A673 (cell line): ENCODE measurements at regions not wholly inside any gene's neighbourhood (a gene's known extent, or its start where the extent isn't known, plus 50 kb on each side); places are given as distances from the start of the nearest gene placed in this dataset.
"Not testable (repeated sequence)": the region's sequence is repeated elsewhere in the genome, so short reads cannot be mapped to it uniquely, and the experiment has no call there.

Source experiments
- BruUV-seq: library from RNA; stranded (reverse); fragments of 400-500 nt; replicated peaks from 2 replicates; lab custom pipeline; 2021; lab: Mats Ljungman, UMichigan
- CTCF ChIA-PET: fragments of 300-600 bp; sonication (Branson Sonifier 250); formaldehyde crosslinking; loops from one replicate; lab custom pipeline; 2022; ENCODE audit warnings: antibody characterized with exemption; lab: Charles Lee
- POLR2A ChIA-PET: fragments of 300-600 bp; sonication (Branson Sonifier 250); formaldehyde crosslinking; loops from one replicate; lab custom pipeline; 2022; ENCODE audit warnings: antibody characterized with exemption; ENCODE audit not compliant: low non-redundant PET; lab: Charles Lee
- DNase-seq: peaks from one replicate; pipeline ENCODE4 v3.0.0-alpha.2; 2015; ENCODE audit warnings: low spot score
- H3K27ac ChIP-seq: fragments of 200-600 bp; sonication (generic); 2 replicates; pipeline ENCODE4 v1.5.1; 2016; ENCODE audit warnings: mixed run types, low read depth, mild to moderate bottlenecking, mixed read lengths, antibody characterized with exemption, low read length; ENCODE audit not compliant: poor library complexity, severe bottlenecking
- H3K27me3 ChIP-seq: fragments of 200-600 bp; sonication (generic); replicated peaks from 2 replicates; pipeline ENCODE4 v1.6.1; 2017; ENCODE audit warnings: mixed run types, low read depth, mild to moderate bottlenecking, mixed read lengths, antibody characterized with exemption, low read length; ENCODE audit not compliant: insufficient read depth, poor library complexity
- H3K36me3 ChIP-seq: fragments of 200-600 bp; sonication (generic); 2 replicates; pipeline ENCODE4 v1.6.1; 2016; ENCODE audit warnings: mixed run types, mild to moderate bottlenecking, mixed read lengths, antibody characterized with exemption, low read length; ENCODE audit not compliant: insufficient read depth, poor library complexity, severe bottlenecking
- H3K4me1 ChIP-seq: fragments of 200-600 bp; sonication (generic); 2 replicates; pipeline ENCODE4 v1.6.1; 2017; ENCODE audit warnings: mixed run types, mild to moderate bottlenecking, mixed read lengths, antibody characterized with exemption, low read length; ENCODE audit not compliant: insufficient read depth, poor library complexity, severe bottlenecking
- H3K4me3 ChIP-seq: fragments of 200-600 bp; sonication (generic); 2 replicates; pipeline ENCODE4 v1.5.1; 2016; ENCODE audit warnings: low read depth, mixed run types, mild to moderate bottlenecking, mixed read lengths, low read length; ENCODE audit not compliant: poor library complexity, severe bottlenecking
- H3K9me3 ChIP-seq: fragments of 200-600 bp; sonication (generic); 2 replicates; pipeline ENCODE4 v1.6.1; 2016; ENCODE audit warnings: mixed run types, low read depth, mild to moderate bottlenecking, mixed read lengths, antibody characterized with exemption, low read length; ENCODE audit not compliant: poor library complexity, severe bottlenecking
- EZH2 ChIP-seq: fragments of 200-600 bp; sonication (generic); IDR thresholded peaks from 2 replicates; pipeline ENCODE4 v1.6.1; 2017; ENCODE audit warnings: borderline replicate concordance, low read depth, mild to moderate bottlenecking, mixed read lengths, antibody characterized with exemption, low read length; ENCODE audit not compliant: poor library complexity, severe bottlenecking
- intact Hi-C: fragments of 100-400 bp; cut with micrococcal nuclease; formaldehyde crosslinking; loops from one replicate; pipeline ENCODE4 v1.10.0; 2022; ENCODE audit not compliant: unreplicated experiment
- TF ChIP-seq, protein P1 (sequence below): fragments of 300-800, 200-600 bp; sonication (generic); conservative IDR thresholded peaks from 2 replicates; pipeline ENCODE4 v1.5.1; 2017; ENCODE audit warnings: low read depth, mild to moderate bottlenecking, antibody characterized with exemption, low read length, moderate library complexity, mixed read lengths

DNA sequence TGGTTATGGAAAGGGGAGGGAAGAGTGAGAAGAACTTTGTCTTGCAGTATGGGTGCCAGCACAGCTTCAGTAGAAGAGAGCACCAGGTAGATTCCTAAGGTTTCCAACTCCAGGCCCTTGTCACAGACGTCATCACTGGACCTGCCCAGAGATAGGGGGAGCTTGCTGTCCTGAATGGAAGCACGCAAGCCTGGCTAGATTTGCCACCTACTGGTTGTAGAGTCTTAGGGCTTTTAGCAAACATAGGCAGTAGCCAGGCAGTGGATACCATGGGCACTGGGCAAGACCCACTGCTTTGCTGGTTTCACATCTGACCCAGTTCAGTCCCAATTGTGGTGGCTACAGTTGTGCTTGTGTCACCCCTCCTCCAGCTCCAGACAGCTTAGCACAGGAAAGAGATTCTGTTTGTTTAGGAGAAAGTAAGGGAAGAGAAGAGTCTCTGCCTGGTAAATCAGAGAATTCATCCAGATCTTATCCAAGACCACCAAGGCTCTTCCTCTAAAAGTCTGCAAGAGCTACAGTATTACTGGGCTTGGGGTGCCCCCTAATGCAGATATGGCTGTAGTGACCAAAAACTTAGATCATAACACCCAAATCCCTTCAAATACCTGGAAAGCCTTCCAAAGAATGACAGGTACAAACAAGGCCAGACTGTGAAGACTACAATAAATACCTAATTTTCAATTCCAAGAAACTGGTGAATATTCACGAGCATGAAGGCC is 158.9 kb downstream of the HINT1 start:
- POLR2A ChIA-PET: no interaction called here
- Histone ChIP-seq H3K36me3 (no peaks in the 10 kb centered on the region), H3K9me3 (no peaks in the 10 kb centered on the region), H3K27ac (no peak overlapping the region), H3K4me1 (no peaks in the 10 kb centered on the region), H3K27me3 (peaks cover 63% of the 10 kb centered on the region), H3K4me3 (no peak overlapping the region)
- CTCF ChIA-PET: interaction anchor here (1.0 to 1.9 kb wide), 2 partner anchors 135 to 807 kb away, joined by 3 to 7 read pairs; no protein-coding TSS in a partner anchor
- TF ChIP-seq, protein P1, sequence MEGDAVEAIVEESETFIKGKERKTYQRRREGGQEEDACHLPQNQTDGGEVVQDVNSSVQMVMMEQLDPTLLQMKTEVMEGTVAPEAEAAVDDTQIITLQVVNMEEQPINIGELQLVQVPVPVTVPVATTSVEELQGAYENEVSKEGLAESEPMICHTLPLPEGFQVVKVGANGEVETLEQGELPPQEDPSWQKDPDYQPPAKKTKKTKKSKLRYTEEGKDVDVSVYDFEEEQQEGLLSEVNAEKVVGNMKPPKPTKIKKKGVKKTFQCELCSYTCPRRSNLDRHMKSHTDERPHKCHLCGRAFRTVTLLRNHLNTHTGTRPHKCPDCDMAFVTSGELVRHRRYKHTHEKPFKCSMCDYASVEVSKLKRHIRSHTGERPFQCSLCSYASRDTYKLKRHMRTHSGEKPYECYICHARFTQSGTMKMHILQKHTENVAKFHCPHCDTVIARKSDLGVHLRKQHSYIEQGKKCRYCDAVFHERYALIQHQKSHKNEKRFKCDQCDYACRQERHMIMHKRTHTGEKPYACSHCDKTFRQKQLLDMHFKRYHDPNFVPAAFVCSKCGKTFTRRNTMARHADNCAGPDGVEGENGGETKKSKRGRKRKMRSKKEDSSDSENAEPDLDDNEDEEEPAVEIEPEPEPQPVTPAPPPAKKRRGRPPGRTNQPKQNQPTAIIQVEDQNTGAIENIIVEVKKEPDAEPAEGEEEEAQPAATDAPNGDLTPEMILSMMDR: peak; percentile 43
- TF ChIP-seq EZH2: no peak
- no TSS peak for BruUV-seq
- intact Hi-C loops: loop anchor here (2.0 to 10.0 kb wide), 3 partner anchors 135 to 1231 kb away; no protein-coding TSS in a partner anchor
- DNase-seq: peak; percentile 45

DNA sequence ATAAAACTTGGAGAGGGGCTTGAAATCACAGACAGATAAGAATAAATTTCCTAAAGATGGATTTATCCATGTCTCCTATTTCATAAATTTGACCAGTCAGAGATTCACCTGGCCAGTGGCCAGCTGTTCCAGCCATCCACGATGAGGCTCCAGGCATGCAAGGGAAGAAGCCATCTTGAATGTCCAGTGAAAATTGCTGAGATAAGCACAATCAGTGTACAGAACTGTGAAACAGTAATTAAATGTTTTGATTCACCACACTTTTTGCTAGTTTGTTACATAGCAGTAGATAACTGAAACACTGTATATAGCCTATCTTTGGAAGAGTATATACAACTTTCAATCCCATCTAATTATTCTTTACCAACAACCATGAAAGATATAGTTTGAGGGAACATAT is 163.5 kb downstream of the HINT1 start:
- BruUV-seq: no TSS peak
- Histone ChIP-seq H3K4me1 (no peaks in the 10 kb centered on the region), H3K27me3 (peaks cover 16% of the 10 kb centered on the region), H3K4me3 (no peak overlapping the region), H3K27ac (no peak overlapping the region), H3K36me3 (no peaks in the 10 kb centered on the region), H3K9me3 (no peaks in the 10 kb centered on the region)
- ChIA-PET POLR2A (no interaction called here), CTCF (no interaction called here)
- intact Hi-C loops: loop anchor here (10.0 kb wide), 1 partner anchor 1227 kb away; no protein-coding TSS in a partner anchor
- TF ChIP-seq, protein P1: no peak
- TF ChIP-seq EZH2: no peak
- DNase-seq: no peak

DNA sequence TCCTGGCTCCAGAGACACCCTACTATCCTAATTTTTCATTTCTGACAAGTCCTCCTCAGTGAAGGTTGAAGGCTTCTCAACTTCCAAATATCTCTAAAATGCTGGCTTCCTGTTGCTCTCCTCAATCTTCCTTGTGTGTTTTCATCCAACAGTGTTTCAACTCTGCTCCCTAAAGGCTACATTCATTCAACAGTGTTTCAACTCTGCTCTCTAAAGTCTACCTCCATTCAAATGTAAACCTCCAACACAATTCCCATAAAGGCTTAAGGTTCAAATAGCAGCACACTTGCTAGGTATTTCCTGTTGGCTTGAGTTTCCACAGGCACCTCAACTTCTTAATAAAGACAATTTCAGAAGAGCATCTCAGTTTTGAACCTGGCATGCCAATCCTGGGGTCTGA is 164.8 kb downstream of the HINT1 start:
- TF ChIP-seq, protein P1: no peak
- TF ChIP-seq EZH2: no peak
- H3K27me3 ChIP-seq: peaks cover 7% of the 10 kb centered on the region
- ChIA-PET POLR2A (no interaction called here), CTCF (no interaction called here)
- intact Hi-C loops: loop anchor here (10.0 kb wide), 1 partner anchor 1225 kb away; no protein-coding TSS in a partner anchor
- H3K36me3 ChIP-seq: no peaks in the 10 kb centered on the region
- no peak overlapping the region for H3K4me3 ChIP-seq
- H3K9me3 ChIP-seq: no peaks in the 10 kb centered on the region
- H3K27ac ChIP-seq: no peak overlapping the region
- H3K4me1 ChIP-seq: no peaks in the 10 kb centered on the region
- BruUV-seq: no TSS peak
- no peak for DNase-seq

DNA sequence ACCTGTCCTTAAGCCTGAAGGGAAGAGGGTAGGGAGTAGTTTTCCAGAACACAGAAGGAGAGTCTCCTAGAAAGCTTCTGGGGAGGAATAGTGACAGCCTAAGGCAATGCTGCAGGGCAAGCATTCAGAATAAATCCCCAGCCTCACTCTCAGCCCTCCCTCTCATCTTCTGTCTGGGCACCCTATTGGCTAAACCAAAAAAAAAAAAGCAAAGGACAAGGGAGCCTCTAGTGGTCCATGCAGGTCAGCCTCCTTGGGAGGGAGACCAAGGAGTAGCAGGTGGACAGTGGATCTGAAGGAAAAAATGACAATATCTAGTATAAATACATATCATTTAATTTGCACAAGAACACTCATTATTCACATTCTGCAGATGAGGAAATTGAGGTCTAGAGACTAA is 168.3 kb downstream of the HINT1 start:
- intact Hi-C loops, CTCF ChIA-PET, BruUV-seq, H3K36me3 ChIP-seq, POLR2A ChIA-PET, H3K9me3 ChIP-seq, H3K27ac ChIP-seq, H3K27me3 ChIP-seq, H3K4me3 ChIP-seq, DNase-seq: not testable (repeated sequence)
- H3K4me1 ChIP-seq: peaks cover 10% of the 10 kb centered on the region
